ENCODE measurements at regions not wholly inside any gene's neighbourhood (a gene's known extent, or its start where the extent isn't known, plus 50 kb on each side); places are given as distances from the start of the nearest gene placed in this dataset.

GRCh38 chr17:77737442-77738265, 220.8 kb upstream of the TNRC6C start:
- peak; percentile 35 for DNase-seq

- no peak for DNase-seq
Measured at GRCh38 chr17:77738751-77739531, 219.6 kb upstream of the TNRC6C start.

DNA sequence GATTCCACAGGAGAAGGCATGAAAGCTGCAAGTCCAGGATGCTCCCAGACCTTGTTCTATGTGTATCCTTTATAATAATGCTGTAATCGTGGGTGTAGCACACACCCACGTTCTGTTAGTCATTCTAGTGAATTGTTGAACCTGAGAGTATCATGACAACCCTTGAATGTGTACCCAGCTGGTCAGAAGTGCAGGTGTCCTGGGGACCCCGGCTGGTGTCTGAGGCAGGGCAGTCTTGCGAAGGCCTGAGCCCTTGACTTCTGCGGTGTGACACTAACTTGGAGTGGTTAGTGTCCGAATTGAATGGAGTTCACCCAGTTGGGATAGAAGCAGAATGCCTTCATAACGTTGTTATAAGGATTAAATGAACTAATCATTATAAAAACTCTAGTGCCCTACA, 218.0 kb upstream of the TNRC6C start:
- DNase-seq, result no peak

DNA sequence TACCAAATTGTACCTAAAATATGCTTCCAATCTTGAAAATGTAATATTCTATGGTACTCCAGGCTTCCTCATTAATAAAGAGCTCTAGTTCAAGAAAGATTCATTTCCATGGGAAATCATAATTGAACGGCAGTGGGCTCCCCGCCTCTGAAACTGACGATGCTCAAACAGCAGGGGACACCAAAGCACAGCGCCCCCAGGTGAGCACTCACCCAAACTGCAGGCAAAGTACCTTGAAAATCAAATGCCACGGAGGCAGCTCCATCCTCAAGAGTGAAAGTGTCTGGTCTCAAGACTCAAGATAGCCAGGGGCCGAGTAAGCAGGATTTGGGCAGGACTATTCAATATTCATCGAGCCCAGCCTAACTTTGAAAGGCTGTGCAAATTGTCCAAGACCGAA, 217.4 kb upstream of the TNRC6C start:
- no peak for DNase-seq

GRCh38 chr17:77742579-77742978, 215.9 kb upstream of the TNRC6C start:
- DNase-seq, result no peak

DNA sequence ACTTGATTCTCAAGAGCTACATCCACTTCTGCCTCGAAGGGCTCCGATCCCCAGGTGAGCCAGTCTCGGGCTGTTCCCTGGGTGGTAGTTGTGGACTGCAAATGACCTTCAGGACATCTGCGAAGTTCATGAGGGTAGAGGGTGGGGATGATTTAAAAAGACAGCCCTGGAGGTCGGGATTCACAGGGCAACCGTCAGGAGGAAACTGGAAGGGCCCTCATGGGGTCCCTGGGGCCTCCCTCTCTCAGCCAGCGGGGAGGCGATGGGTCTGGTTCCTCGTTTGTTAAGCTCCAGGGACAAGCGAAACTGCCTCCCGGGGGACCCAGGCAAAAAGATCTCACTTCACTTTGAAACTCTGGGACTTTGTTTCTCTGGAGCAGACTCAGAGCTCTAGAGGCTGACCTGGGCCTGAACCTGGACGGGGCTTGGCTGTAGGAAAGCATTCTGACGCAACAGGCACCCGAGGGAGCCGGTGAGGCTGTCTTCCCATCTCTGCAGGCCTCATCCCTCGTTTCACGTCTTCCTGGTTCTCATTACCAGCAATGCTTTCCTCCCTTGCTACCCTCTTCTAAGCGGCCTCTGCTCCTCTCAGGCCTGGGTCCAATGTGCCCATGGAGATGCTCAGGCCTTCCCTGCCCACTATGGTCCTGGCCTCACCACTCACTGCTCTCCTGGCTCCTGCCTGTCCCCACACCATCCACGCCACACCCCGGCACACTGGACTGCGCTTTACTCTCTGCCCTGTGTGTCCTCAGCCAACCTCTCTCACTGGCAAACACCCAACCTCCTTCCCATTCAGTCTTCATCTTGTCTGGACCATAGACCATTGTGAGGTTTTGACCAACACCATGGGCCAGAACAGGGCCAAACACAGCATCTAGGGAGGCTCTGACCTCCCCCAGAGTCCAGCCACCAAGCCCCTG, 214.2 kb upstream of the TNRC6C start:
- no peak for DNase-seq

GRCh38 chr17:77745702-77746101, 212.8 kb upstream of the TNRC6C start:
- DNase-seq, result no peak

GRCh38 chr17:77746393-77746792, 212.1 kb upstream of the TNRC6C start:
- DNase-seq, result no peak

DNA sequence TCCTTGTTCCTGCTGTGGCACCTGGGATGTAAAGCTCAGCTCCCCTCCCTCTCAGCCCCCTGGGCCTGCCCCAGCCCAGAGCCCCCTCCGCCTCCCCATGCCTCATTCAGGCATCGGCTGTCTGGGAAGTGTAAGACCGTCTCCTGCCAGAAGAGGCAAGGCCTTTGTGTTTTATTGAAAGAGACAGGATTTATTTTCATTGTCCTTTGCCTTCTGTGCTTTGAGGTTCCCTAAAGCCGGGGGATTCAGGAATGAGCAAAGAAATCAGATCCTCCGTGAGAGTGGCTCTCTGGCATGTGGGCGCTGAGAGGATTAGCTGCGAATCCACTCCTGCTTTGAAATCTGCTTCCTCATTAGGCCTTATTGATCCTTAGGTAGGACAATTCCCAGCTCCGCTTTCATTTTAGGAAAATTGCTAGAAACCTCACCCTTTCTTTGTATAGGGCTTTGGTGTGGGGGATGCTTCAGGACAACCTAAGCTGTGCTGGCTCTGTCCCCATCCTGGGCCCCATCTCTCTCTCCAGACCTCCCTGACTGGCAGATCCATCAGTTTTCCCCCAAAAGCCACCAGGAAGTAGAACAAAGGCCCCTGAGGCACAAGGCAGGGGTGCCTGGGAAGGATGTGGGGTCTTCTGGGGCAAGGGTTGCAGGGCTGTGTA, 211.5 kb upstream of the TNRC6C start:
- no peak for DNase-seq

- no peak for DNase-seq
Measured at GRCh38 chr17:77748436-77748835, 210.1 kb upstream of the TNRC6C start.

GRCh38 chr17:77749321-77749751, 209.2 kb upstream of the TNRC6C start:
- DNase-seq, result no peak

- DNase-seq, result no peak
Measured at GRCh38 chr17:77749989-77750388, 208.5 kb upstream of the TNRC6C start.

GRCh38 chr17:77750427-77751043, 208.0 kb upstream of the TNRC6C start:
- no peak for DNase-seq

GRCh38 chr17:77753246-77753645, 205.3 kb upstream of the TNRC6C start:
- no peak for DNase-seq

- no peak for DNase-seq
Measured at GRCh38 chr17:77753691-77754245, 204.7 kb upstream of the TNRC6C start.

- DNase-seq, result no peak
Measured at GRCh38 chr17:77754956-77755355, 203.5 kb upstream of the TNRC6C start.

DNA sequence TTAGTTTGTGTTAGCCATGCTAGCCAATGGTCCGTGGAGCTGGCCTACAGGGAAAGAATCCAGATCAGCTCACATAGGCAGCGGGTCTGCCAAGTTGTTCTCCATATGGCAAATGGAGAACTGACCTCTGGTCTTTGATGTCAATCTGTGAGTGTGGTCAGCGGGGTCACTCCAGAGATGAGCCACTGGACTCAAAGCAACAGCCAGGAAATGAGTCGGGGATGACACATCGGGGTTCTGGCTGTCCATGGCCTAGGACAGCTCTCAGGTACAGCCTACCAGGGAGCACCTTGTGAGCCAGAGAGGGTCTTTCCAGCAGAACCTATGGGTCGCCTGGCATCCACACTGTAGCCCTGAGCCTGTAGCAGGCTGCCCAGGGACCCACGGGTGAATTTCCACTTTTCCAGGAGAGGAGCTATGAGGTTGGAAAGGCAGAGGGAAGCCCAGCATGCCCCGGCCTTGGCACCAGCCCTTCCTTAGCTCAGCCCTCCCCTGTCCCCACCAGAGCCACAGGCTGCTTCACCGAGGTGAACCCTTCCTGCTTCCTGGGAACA, 203.0 kb upstream of the TNRC6C start:
- no peak for DNase-seq

GRCh38 chr17:77756028-77756427, 202.5 kb upstream of the TNRC6C start:
- DNase-seq, result no peak

GRCh38 chr17:77756846-77757560, 201.5 kb upstream of the TNRC6C start:
- DNase-seq, result no peak

- no peak for DNase-seq
Measured at GRCh38 chr17:77757561-77757898, 201.0 kb upstream of the TNRC6C start.

DNA sequence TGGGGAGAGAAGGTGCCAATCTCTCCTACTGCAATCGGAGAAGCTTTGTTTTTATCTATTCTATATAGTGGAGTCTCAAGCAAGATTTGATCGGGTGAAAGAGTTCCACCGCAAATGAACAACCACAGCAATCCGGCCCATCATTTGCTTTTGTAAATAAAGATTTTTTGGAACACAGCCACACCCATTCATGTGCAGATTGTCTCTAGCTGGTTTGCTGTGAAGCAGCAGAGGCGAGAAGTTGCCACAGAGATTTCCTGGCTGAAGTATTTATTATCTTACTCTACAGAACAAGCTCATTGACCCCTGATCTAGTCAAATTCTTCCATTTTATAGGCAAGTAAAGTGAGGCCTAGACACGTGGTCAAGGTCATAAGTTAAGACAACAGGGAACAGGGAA, 195.5 kb upstream of the TNRC6C start:
- no peak for DNase-seq

Data from NCI-H2171 treated with DMSO at 0.1 percent for 48 hours (cell line).